ENCODE measurements at regions not wholly inside any gene's neighbourhood (a gene's known extent, or its start where the extent isn't known, plus 50 kb on each side); places are given as distances from the start of the nearest gene placed in this dataset.

- peaks cover 0 to 4% of the 10 kb centered on the region in 2 experiments; a peak in 1 of 4 replicates for H3K4me1 ChIP-seq (ENCODE audit: control insufficient read depth in 1 of 2, insufficient read depth in 2 of 2, low read depth in 1 of 2, low read length in 1 of 2)
- no peak for TF ChIP-seq GABPA (IDR thresholded peaks at IDR 0.05; ENCODE audit: low read depth)
- no peak for TF ChIP-seq RCOR1 (IDR thresholded peaks at IDR 0.05; ENCODE audit: low read length)
- no peak for TF ChIP-seq PBX3 (IDR thresholded peaks at IDR 0.05)
- TF ChIP-seq FOSL2 (IDR thresholded peaks at IDR 0.05; ENCODE audit: borderline replicate concordance, low read depth): no peak
- TF ChIP-seq EZH2phosphoT487 (IDR thresholded peaks at IDR 0.05; ENCODE audit: borderline replicate concordance, low read depth): no peak
- no peaks in the 10 kb centered on the region for H4K20me1 ChIP-seq (ENCODE audit: insufficient read depth)
- no peak for DNase-seq
- no peak overlapping the region for H3K27ac ChIP-seq (ENCODE audit: low read depth in 2 of 2, low read length in 1 of 2)
- H3K9ac ChIP-seq: no peak overlapping the region
- H3K36me3 ChIP-seq (replicated peaks in 1 of 2; ENCODE audit: control insufficient read depth in 1 of 2, insufficient read depth in 2 of 2, low read length in 1 of 2): no peaks in the 10 kb centered on the region
- ChIA-PET CTCF (no interaction called here), POLR2A (no interaction called here)
- no peaks in the 10 kb centered on the region for H3K9me2 ChIP-seq
- no peaks in the 10 kb centered on the region for H3K79me2 ChIP-seq (ENCODE audit: insufficient read depth)
- no peaks in the 10 kb centered on the region for H3F3A ChIP-seq (replicated peaks; ENCODE audit: insufficient read depth)
- H3K4me3 ChIP-seq (ENCODE audit: low read depth in 2 of 2, low read length in 1 of 2): no peak overlapping the region
- no peak overlapping the region for H2AFZ ChIP-seq (ENCODE audit: low read depth)
- WGBS (ENCODE audit: low lambda C conversion rate): 54% methylated on average over 4 of the region's 4 CpGs
- peaks cover 7% of the 10 kb centered on the region; the same call in 1 of the 2 replicates for H3K27me3 ChIP-seq (ENCODE audit: insufficient read depth)
- H3K4me2 ChIP-seq: no peak overlapping the region
- H3K9me3 ChIP-seq: no peaks in the 10 kb centered on the region
Observed at GRCh38 chr20:5481872-5482271, 128.9 kb downstream of the GPCPD1 start.

DNA sequence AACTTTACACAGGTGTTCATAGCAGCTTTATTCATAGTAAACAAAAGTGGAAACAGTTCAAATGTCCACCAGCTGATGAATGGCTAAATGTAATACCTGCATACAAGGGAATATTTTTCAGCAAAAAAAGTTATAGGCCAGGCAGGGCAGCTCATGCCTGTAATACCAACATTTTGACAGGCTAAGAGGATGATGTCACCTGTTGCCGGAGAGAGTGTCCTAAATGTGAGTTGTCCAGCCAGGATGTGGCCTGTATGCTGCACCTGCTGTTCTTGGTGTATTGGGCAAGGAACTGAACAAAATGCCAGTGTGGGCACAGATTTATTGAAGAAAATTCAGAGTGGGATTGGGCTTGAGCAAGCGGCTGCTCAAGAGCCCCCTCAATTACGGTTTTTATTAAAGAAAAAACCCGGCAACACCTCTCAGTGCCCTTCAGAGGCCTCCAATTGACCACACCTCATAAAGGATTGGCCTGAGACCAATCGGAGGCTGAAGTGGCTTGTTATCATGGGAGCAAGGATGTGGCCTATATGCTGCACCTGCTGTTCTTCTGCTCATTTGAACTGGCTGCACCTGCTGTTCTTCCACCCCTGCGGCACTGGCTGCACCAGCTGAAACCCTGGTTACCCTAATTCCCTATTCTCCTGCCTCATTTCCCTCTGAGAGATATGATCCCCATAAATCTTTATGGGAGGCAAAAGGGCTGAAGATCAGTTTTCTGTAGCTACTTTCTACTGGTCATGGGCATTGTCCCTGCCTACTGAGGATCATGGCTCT is 129.8 kb downstream of the GPCPD1 start:
- Histone ChIP-seq H3F3A (replicated peaks; ENCODE audit: insufficient read depth) (no peaks in the 10 kb centered on the region), H3K9me2 (no peaks in the 10 kb centered on the region), H3K36me3 (replicated peaks in 1 of 2; ENCODE audit: control insufficient read depth in 1 of 2, insufficient read depth in 2 of 2, low read length in 1 of 2) (no peaks in the 10 kb centered on the region), H3K9me3 (no peaks in the 10 kb centered on the region), H3K4me1 (ENCODE audit: control insufficient read depth in 1 of 2, insufficient read depth in 2 of 2, low read depth in 1 of 2, low read length in 1 of 2) (peaks cover 0 to 4% of the 10 kb centered on the region in 2 experiments; a peak in 1 of 4 replicates), H3K4me2 (no peak overlapping the region), H3K79me2 (ENCODE audit: insufficient read depth) (no peaks in the 10 kb centered on the region), H3K27ac (ENCODE audit: low read depth in 2 of 2, low read length in 1 of 2) (no peak overlapping the region), H4K20me1 (ENCODE audit: insufficient read depth) (no peaks in the 10 kb centered on the region), H2AFZ (ENCODE audit: low read depth) (no peak overlapping the region), H3K4me3 (ENCODE audit: low read depth in 2 of 2, low read length in 1 of 2) (no peak overlapping the region), H3K9ac (no peak overlapping the region), H3K27me3 (ENCODE audit: insufficient read depth) (peaks cover 7% of the 10 kb centered on the region; the same call in 1 of the 2 replicates)
- TF ChIP-seq NFIC (IDR thresholded peaks at IDR 0.05; ENCODE audit: borderline replicate concordance): no peak
- no peak for TF ChIP-seq MXI1 (IDR thresholded peaks at IDR 0.05; ENCODE audit: low read depth, low read length)
- TF ChIP-seq RFX5 (IDR thresholded peaks at IDR 0.05; ENCODE audit: low read length): peak; percentile 91
- TF ChIP-seq POLR2AphosphoS5 (IDR thresholded peaks at IDR 0.05; ENCODE audit: low read depth, low read length): no peak
- TF ChIP-seq, protein P1, sequence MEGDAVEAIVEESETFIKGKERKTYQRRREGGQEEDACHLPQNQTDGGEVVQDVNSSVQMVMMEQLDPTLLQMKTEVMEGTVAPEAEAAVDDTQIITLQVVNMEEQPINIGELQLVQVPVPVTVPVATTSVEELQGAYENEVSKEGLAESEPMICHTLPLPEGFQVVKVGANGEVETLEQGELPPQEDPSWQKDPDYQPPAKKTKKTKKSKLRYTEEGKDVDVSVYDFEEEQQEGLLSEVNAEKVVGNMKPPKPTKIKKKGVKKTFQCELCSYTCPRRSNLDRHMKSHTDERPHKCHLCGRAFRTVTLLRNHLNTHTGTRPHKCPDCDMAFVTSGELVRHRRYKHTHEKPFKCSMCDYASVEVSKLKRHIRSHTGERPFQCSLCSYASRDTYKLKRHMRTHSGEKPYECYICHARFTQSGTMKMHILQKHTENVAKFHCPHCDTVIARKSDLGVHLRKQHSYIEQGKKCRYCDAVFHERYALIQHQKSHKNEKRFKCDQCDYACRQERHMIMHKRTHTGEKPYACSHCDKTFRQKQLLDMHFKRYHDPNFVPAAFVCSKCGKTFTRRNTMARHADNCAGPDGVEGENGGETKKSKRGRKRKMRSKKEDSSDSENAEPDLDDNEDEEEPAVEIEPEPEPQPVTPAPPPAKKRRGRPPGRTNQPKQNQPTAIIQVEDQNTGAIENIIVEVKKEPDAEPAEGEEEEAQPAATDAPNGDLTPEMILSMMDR (IDR thresholded peaks at IDR 0.05): no peak
- no peak for TF ChIP-seq TEAD4 (IDR thresholded peaks at IDR 0.05; ENCODE audit: borderline replicate concordance, insufficient read depth)
- ChIA-PET CTCF (no interaction called here), POLR2A (no interaction called here)
- WGBS (ENCODE audit: low lambda C conversion rate): 60% methylated on average over 6 of the region's 6 CpGs
- DNase-seq: no peak

Data from SK-N-SH (cell line).